KMS-11 (cell line): ENCODE measurements at regions not wholly inside any gene's neighbourhood (a gene's known extent, or its start where the extent isn't known, plus 50 kb on each side); places are given as distances from the start of the nearest gene placed in this dataset.

ENCODE experiments used
- H2AFZ ChIP-seq: fragments of 200-600 bp; sonication (generic); 2 replicates; pipeline ENCODE4 v1.6.1; 2016; ENCODE audit warnings: antibody characterized with exemption, mixed run types, low read depth
- H3K27ac ChIP-seq: fragments of 200-600 bp; sonication (generic); 2 replicates; pipeline ENCODE4 v1.6.1; 2016; ENCODE audit warnings: mild to moderate bottlenecking, mixed run types
- H3K27me3 ChIP-seq: fragments of 200-600 bp; sonication (generic); 2 replicates; pipeline ENCODE4 v1.6.1; 2017; ENCODE audit warnings: mild to moderate bottlenecking, low read depth, mixed run types, moderate library complexity; ENCODE audit not compliant: insufficient read depth
- H3K36me3 ChIP-seq: fragments of 200-600 bp; sonication (generic); 2 replicates; pipeline ENCODE4 v1.6.1; 2017; ENCODE audit warnings: mild to moderate bottlenecking, mixed run types; ENCODE audit not compliant: insufficient read depth
- H3K4me1 ChIP-seq: fragments of 200-600 bp; sonication (generic); 2 replicates; pipeline ENCODE4 v1.6.1; 2016; ENCODE audit warnings: mild to moderate bottlenecking, low read depth, mixed run types; ENCODE audit not compliant: poor library complexity, severe bottlenecking
- H3K4me2 ChIP-seq: fragments of 200-600 bp; sonication (generic); 2 replicates; pipeline ENCODE4 v1.7.0; 2016; ENCODE audit warnings: mild to moderate bottlenecking, mixed run types
- H3K4me3 ChIP-seq: fragments of 200-600 bp; sonication (generic); IDR thresholded peaks from 2 replicates; pipeline ENCODE4 v1.6.1; 2017; ENCODE audit warnings: low read depth, low read length, mixed read lengths; ENCODE audit not compliant: insufficient read depth
- H3K79me2 ChIP-seq: fragments of 200-600 bp; sonication (generic); 2 replicates; pipeline ENCODE4 v1.6.1; 2016; ENCODE audit warnings: low read depth, mixed run types; ENCODE audit not compliant: insufficient read depth
- H3K9ac ChIP-seq: fragments of 200-600 bp; sonication (generic); 2 replicates; pipeline ENCODE4 v1.6.1; 2016; ENCODE audit warnings: mild to moderate bottlenecking, mixed run types
- H4K20me1 ChIP-seq: fragments of 200-600 bp; sonication (generic); 2 replicates; pipeline ENCODE4 v1.6.1; 2016; ENCODE audit warnings: mild to moderate bottlenecking, mixed run types; ENCODE audit not compliant: insufficient read depth
- TF ChIP-seq, protein P1 (sequence below): fragments of 200-600 bp; sonication (generic); conservative IDR thresholded peaks from 2 replicates; pipeline ENCODE4 v1.6.1; 2017; ENCODE audit warnings: low read depth, mild to moderate bottlenecking, antibody characterized with exemption, low read length, moderate library complexity, mixed read lengths

DNA sequence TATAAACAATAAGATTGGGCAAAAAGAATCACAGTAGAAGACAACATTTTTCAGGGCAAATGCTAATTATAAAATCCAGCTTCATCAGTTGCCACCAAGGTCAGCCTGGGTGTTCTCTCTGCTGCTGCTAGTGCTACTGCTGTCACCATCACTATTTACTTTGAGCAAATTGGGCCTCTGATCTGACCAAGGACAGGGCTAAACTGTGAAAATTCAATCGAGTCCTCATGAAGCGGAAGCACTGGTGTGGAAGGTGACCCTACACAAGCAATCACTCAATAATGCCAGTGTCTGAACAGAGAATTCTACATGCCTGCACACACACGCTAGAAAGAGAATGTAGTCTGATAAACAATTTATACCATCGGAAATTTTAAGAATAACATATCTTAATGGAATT lies 122.9 kb upstream of the TTC29 start:
- H3K4me3 ChIP-seq, result no peak overlapping the region
- no peaks in the 10 kb centered on the region for H3K27me3 ChIP-seq
- no peaks in the 10 kb centered on the region for H4K20me1 ChIP-seq
- no peaks in the 10 kb centered on the region for H3K4me1 ChIP-seq
- H3K79me2 ChIP-seq, result no peaks in the 10 kb centered on the region
- H2AFZ ChIP-seq, result no peak overlapping the region
- TF ChIP-seq, protein P1, sequence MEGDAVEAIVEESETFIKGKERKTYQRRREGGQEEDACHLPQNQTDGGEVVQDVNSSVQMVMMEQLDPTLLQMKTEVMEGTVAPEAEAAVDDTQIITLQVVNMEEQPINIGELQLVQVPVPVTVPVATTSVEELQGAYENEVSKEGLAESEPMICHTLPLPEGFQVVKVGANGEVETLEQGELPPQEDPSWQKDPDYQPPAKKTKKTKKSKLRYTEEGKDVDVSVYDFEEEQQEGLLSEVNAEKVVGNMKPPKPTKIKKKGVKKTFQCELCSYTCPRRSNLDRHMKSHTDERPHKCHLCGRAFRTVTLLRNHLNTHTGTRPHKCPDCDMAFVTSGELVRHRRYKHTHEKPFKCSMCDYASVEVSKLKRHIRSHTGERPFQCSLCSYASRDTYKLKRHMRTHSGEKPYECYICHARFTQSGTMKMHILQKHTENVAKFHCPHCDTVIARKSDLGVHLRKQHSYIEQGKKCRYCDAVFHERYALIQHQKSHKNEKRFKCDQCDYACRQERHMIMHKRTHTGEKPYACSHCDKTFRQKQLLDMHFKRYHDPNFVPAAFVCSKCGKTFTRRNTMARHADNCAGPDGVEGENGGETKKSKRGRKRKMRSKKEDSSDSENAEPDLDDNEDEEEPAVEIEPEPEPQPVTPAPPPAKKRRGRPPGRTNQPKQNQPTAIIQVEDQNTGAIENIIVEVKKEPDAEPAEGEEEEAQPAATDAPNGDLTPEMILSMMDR, result no peak
- H3K36me3 ChIP-seq, result no peaks in the 10 kb centered on the region
- no peak overlapping the region for H3K27ac ChIP-seq
- H3K4me2 ChIP-seq, result no peak overlapping the region
- H3K9ac ChIP-seq, result no peak overlapping the region

DNA sequence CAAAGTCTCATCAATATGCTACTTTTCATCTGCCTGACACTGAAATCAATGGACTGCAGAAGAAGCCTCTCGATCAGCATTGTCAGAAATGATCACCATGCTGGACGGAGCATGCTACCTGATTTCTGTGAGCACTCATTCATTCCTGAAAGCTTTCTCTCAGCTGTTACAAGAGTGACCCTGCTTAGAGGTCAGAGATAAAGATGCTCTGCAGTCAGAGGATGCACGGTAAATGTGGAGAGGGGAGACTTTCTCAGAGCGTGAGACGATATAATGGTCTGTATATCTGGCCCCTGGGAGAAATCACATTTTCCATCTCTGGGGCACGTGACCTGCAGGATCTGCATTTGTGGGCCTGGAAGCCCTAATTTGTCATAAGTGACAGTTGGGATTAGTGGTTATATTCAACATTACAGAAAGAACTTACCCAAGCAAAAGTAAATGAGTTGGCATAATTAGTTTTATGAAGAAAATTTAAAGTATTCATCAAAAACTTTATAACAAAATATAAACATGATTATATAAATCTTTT lies 125.6 kb upstream of the TTC29 start:
- H3K27ac ChIP-seq, result no peak overlapping the region
- H3K9ac ChIP-seq, result no peak overlapping the region
- H3K4me1 ChIP-seq, result no peaks in the 10 kb centered on the region
- no peaks in the 10 kb centered on the region for H4K20me1 ChIP-seq
- no peak overlapping the region for H3K4me2 ChIP-seq
- no peaks in the 10 kb centered on the region for H3K79me2 ChIP-seq
- H3K27me3 ChIP-seq, result no peaks in the 10 kb centered on the region
- H3K36me3 ChIP-seq, result no peaks in the 10 kb centered on the region
- H2AFZ ChIP-seq, result no peak overlapping the region
- no peak overlapping the region for H3K4me3 ChIP-seq
- TF ChIP-seq, protein P1, result no peak

DNA sequence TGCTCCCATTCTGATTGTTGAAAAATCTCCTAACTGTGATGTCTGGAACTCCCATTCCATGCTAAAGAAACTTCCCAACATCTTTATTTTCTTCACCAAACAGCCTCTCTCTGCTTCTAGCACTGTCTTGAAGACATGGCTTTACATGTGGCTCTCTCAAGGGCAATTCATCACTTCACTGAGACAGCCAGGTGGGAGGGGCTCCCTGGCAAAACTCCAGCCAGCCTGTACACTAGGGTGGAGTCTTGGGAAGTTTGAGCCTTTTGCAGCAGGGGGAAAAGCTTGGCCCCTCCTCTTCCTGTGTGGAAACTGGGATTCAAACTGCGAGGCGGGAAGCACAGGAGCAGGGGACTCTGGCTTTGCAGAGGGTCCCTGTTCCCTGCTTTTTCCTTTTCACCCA lies 130.5 kb upstream of the TTC29 start:
- H3K4me2 ChIP-seq, result no peak overlapping the region
- no peaks in the 10 kb centered on the region for H3K79me2 ChIP-seq
- no peak overlapping the region for H3K4me3 ChIP-seq
- H3K27me3 ChIP-seq, result no peaks in the 10 kb centered on the region
- no peak overlapping the region for H3K9ac ChIP-seq
- no peak overlapping the region for H2AFZ ChIP-seq
- TF ChIP-seq, protein P1, result no peak
- H3K36me3 ChIP-seq, result no peaks in the 10 kb centered on the region
- no peaks in the 10 kb centered on the region for H3K4me1 ChIP-seq
- H4K20me1 ChIP-seq, result no peaks in the 10 kb centered on the region
- H3K27ac ChIP-seq, result no peak overlapping the region

DNA sequence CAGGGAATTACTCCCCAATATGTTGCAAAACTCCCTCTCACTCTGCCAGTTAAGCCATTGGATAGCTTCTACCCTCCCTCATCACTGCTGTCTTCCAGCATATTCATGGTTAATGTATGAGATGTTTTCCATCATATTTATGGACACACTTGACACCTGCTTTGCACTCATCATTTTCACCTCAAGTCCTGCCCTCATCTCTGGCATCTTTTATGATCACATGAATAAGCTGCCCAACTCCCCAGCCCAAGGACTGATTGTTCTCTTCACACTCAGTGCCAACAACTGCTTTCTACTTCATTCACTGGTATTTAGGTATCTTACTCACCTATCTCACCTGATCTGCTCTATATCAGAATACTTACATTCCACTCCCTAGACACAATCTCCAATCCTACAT lies 131.1 kb upstream of the TTC29 start:
- H3K4me2 ChIP-seq, result no peak overlapping the region
- H2AFZ ChIP-seq, result no peak overlapping the region
- H3K9ac ChIP-seq, result no peak overlapping the region
- no peaks in the 10 kb centered on the region for H3K4me1 ChIP-seq
- H3K27me3 ChIP-seq, result no peaks in the 10 kb centered on the region
- H3K27ac ChIP-seq, result no peak overlapping the region
- H3K36me3 ChIP-seq, result no peaks in the 10 kb centered on the region
- TF ChIP-seq, protein P1, result no peak
- no peak overlapping the region for H3K4me3 ChIP-seq
- H4K20me1 ChIP-seq, result no peaks in the 10 kb centered on the region
- no peaks in the 10 kb centered on the region for H3K79me2 ChIP-seq
